Skin of body (tissue), 1 donor: ENCODE measurements at regions not wholly inside any gene's neighbourhood (a gene's known extent, or its start where the extent isn't known, plus 50 kb on each side); places are given as distances from the start of the nearest gene placed in this dataset.

Source experiments
- DNase-seq: peaks from one replicate; lab custom pipeline; 2025; lab: John Stamatoyannopoulos, UW

- no peak for DNase-seq
Observed at GRCh38 chr4:125365731-125366130, 51.0 kb downstream of the FAT4 start.

- DNase-seq: peak; percentile 73
Observed at GRCh38 chr4:125368146-125368545, 53.4 kb downstream of the FAT4 start.

DNA sequence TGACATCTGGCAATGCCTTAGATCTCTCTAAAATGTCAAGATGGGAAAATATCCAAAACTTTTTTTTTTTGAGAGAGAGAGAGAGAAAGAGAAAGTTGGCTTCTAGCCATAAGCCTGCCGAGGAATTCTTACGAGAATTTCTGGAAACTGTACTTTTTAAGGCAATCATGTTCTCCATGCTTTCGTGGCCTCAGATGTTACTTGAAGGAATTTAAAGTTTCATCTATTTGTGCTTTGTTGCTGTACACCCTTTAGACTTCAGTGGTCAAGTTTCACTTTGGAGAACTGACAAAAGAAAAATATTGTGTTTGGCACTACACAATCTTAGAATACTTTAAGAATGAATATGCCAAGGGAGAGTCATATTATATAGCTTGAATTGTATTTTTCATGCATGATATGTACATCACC, 53.9 kb downstream of the FAT4 start:
- peak; percentile 73 for DNase-seq

DNA sequence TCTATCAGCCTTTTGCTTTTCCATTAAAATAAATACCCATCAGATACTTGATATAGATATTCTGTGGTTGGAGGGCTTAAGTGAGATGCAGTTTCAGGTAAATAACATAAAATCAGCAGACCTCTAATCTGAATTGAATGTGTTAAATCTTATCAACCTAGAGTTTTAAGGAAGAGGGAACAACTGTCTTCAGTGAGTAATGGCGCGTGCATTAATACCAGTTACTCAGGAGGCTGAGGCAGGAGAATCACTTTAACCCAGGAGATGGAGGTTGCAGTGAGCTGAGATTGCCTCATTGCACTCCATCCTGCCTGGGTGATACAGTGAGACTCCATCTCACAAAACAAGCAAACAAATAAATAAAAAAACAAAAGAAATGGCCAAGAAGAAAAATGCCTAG, 54.3 kb downstream of the FAT4 start:
- DNase-seq: no peak

GRCh38 chr4:125370478-125370877, 55.7 kb downstream of the FAT4 start:
- no peak for DNase-seq

DNA sequence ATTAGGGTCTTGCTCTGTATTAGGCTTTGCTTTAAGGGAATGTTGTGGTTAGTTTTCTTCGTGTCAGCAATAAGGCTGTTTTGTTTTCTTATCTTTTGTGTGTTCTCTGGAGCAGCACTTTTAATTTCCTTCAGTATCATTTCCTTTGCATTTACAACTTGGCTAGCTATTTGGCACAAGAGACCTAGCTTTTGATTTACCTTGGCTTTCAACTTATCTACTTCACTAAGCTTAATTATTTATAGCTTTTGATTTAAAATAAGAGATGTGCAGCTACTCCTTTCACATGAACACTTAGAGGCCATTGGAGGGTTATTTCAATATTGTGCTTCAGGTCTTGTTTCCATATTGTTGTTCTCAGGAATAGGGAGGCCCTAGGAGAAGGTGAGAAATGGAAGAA, 68.2 kb downstream of the FAT4 start:
- no peak for DNase-seq

DNA sequence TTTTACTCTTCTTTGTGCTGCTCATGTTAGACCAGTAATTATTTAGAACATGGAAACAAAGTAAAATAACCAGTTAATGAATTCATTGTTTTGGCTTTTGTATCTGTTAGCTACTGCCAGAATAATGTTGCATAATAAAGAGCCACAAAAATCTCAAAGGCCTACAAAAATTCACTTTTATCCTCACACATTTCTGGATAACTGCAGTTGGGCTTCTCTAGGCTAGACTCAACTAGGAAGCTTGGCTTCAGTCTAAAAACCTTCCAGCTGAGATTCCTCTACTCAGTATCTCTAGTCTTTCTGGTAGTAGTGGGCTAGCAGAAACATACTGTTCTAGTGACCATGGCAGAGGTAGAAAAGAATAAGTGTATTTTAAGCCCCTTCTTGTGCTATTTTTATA, 73.0 kb downstream of the FAT4 start:
- no peak for DNase-seq

- peak; percentile 44 for DNase-seq
Observed at GRCh38 chr4:125388613-125389012, 73.9 kb downstream of the FAT4 start.

- DNase-seq: peak; percentile 73
Observed at GRCh38 chr4:125389713-125390112, 75.0 kb downstream of the FAT4 start.

- no peak for DNase-seq
Observed at GRCh38 chr4:125390126-125390525, 75.4 kb downstream of the FAT4 start.

DNA sequence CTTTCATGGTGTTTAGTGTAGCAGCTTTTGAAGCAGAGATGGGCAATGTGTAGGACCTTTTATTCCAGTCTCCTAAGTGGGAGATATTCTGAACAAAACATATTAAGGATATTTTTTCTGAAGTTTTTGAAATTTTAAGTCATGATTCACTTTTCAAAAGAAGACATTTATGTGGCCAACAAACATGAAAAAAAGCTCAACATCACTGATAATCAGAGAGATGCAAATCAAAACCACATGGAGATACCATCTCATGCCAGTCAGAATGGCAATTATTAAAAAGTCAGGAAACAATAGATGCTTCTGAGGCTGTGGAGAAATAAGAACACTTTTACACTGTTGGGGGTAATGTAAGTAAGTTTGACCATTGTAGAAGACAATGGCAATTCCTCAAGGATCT, 76.0 kb downstream of the FAT4 start:
- DNase-seq: no peak

DNA sequence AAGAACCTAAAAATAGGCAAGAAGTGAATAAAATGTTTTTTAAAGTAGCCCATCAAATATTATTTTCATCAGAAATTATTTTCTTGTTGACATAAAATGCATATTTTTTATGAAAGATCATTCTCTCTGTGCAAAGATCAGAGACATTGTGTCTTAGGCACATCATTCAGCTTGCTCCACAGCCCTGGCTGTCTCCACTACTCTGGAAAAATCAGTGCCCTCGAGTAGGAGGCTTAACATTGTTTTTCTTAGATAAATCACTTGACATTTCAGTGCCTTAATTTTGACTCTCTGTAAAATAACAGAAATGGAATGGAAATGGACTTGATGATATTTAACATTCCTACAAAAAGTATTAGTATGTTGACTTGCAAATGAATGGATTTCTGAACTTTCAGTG, 77.9 kb downstream of the FAT4 start:
- no peak for DNase-seq

DNA sequence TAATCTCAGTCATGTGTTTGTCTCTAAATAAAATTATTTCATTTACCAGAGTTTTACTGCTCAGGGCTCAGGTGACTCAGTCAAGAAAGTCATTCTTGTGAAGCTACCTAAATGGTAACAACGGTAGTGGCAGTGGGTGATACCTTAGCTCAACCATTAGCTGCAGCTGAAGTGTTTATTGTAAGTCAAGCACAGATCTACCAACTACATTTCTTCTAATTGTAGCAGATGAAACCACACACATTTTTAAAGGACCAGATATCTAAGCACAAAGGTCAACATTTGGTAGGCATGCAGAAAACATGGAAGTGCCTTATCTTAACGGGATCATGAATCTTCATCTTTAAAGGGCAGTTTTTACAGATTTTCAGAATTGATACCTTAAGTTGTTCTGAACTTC, 79.1 kb downstream of the FAT4 start:
- DNase-seq: no peak

DNA sequence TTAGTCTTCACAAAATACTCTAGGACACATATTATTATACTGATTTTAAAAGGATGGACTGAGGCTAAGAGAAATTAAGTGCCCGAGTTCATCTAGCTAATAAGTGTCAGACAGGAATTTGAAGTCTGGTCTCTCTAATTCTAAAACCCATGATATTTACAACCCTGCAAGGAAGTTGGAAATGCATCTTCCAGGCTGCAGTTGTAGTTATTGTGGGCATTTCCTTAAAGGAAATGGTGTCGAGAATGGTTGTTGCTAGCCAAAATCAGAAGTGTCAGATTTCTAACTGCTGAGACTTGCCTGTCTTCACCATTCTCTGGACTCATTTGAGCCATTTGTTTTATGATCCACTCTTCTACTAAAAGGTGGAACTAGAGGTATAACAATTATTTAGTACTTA, 82.5 kb downstream of the FAT4 start:
- DNase-seq: no peak

- DNase-seq: no peak
Observed at GRCh38 chr4:125398263-125399002, 83.7 kb downstream of the FAT4 start.

- no peak for DNase-seq
Observed at GRCh38 chr4:125400756-125401155, 86.0 kb downstream of the FAT4 start.

DNA sequence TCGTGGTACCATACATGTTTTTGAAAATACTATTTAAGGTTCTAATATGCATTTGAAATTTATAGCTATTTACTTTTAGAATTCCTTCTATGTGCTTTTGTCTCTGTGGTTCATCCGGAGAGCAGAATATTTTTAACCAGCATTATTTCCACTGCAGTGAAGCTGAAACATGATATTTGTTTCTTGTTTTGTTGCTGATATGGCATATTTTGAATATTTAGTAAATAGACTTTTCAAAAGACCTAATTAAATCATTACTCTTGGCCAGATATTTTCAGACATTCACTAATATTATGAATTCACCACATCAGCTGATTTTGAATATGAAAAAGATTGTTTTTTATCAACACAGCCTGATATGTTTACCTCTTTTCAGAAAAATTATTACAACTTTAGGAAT, 87.0 kb downstream of the FAT4 start:
- DNase-seq: no peak

DNA sequence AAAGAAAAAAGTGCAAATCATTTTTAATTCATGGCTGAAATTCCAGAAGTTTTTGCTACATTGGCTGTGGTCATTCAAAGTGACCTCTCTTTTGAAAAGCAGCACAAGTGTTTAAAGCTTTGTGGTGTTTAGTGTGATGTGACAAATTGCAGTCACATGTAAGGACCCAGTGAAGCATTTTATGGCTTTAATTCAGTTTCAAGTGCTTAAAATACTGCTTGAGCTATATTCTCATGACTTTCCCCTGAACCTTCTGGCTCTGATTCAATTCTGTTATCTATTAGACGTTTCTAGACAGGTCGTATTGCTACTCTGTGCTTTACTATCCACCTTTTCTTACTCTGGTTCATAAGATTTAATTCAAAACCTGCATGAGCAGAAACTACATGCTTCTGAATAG, 105.8 kb downstream of the FAT4 start:
- DNase-seq: no peak

- DNase-seq: no peak
Observed at GRCh38 chr4:125421547-125421946, 106.8 kb downstream of the FAT4 start.

- DNase-seq: no peak
Observed at GRCh38 chr4:125423124-125423523, 108.4 kb downstream of the FAT4 start.

DNA sequence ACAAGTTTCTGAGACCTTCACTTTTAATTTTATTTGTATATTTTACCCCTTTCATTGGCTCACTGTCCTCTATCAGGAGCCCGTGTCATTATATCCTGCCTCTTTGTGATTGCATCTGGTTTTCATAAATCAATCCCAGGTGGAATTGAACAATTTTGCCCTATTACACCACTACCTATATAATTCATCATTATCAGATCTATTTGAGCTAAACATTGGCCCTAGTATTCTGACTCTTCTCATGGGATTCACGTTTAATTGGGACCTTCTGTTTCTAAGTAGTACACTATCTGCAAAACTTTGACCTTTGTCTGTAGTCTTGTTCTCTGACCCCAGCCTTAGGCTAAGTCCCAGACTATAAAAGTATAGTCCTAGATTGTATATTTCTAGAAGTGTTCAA, 114.1 kb downstream of the FAT4 start:
- no peak for DNase-seq

DNA sequence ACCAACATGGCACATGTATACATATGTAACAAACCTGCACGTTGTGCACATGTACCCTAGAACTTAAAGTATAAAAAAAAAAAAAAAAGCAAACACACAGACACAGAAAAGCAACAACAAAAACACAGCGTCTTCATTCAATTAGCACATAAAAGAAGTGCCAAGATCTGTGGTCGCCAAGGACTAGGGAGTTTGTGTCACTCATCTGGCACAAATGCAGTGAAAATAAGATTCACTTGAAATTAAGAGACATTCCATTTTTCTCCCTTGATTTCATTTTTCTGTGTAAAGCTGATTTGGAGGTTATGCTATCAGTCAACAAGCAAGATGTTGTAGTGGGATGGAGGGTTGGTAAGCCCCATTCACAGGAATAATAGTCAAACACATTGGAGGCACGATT, 115.3 kb downstream of the FAT4 start:
- DNase-seq: no peak

- DNase-seq: no peak
Observed at GRCh38 chr4:125432078-125432477, 117.3 kb downstream of the FAT4 start.

DNA sequence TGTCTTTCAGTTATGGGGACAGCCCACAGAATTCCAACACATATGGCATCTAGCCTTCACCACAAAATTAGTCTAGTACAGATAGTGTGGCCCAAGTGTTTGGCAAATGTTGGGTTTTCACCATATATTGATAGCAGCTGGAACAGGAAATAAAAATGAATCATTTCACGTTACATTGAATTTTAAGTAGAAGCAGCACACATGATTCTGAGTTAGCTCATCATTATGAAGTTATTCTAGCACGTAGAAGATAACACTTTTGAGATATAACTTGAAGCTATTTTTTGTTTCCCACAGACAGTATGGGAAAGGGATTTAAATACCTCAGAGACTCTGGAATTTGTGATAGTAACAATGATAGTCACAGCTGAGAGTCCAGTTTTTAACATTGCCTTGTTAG, 118.7 kb downstream of the FAT4 start:
- DNase-seq: no peak
